Chondrocyte (in vitro differentiated cells): ENCODE measurements at regions not wholly inside any gene's neighbourhood (a gene's known extent, or its start where the extent isn't known, plus 50 kb on each side); places are given as distances from the start of the nearest gene placed in this dataset.

ENCODE experiments used
- DNase-seq: peaks from one replicate; pipeline ENCODE4 v3.0.0; 2021; ENCODE audit warnings: mixed read lengths, low spot score
- H3K27ac Mint-ChIP-seq: one replicate; pipeline ENCODE4 v1.8.0; 2021; ENCODE audit warnings: mild to moderate bottlenecking, moderate library complexity, mixed read lengths; ENCODE audit not compliant: unreplicated experiment
- H3K27me3 Mint-ChIP-seq: 2 replicates; pipeline ENCODE4 v1.8.0; 2021; ENCODE audit warnings: low read depth, mixed read lengths
- H3K36me3 Mint-ChIP-seq: 2 replicates; pipeline ENCODE4 v1.8.0; 2021; ENCODE audit warnings: low read depth, mixed read lengths
- H3K4me1 Mint-ChIP-seq: 2 replicates; pipeline ENCODE4 v1.8.0; 2021; ENCODE audit warnings: low read depth, mild to moderate bottlenecking, mixed read lengths
- H3K4me3 Mint-ChIP-seq: one replicate; pipeline ENCODE4 v1.8.0; 2021; ENCODE audit warnings: mild to moderate bottlenecking, moderate library complexity, mixed read lengths; ENCODE audit not compliant: unreplicated experiment
- H3K9me3 Mint-ChIP-seq: 2 replicates; pipeline ENCODE4 v1.8.0; 2021; ENCODE audit warnings: low read depth, mixed read lengths
- TF ChIP-seq, protein P1 (sequence below): fragments of 200-600 bp; sonication (generic); IDR thresholded peaks from 2 replicates; pipeline ENCODE4 v1.5.0; 2021; ENCODE audit warnings: antibody characterized with exemption, mild to moderate bottlenecking, moderate library complexity

DNA sequence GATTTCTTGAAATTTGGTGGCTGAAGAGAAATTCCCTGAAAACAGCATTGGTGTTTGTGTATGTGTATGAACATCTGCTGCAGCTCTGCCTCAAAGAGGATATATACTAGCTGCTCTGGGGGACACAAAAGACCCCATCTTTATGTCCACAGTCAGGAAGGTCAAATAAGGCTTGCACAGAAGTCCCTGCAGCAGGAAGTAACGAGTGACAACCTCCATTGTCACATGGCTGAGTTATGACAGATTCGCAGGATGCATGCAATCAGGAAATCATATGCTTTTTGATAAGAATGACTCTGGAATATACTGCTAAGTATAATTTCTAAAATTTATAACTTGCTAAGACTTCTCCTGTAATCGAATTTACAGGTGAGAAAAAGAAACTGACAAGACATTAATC, 225.9 kb upstream of the CST7 start:
- Mint-ChIP-seq H3K4me1 (peaks cover 14% of the 10 kb centered on the region), H3K4me3 (no peak overlapping the region), H3K36me3 (no peaks in the 10 kb centered on the region), H3K27ac (no peak overlapping the region), H3K27me3 (peaks cover 26% of the 10 kb centered on the region), H3K9me3 (no peaks in the 10 kb centered on the region)
- no peak for DNase-seq
- TF ChIP-seq, protein P1, sequence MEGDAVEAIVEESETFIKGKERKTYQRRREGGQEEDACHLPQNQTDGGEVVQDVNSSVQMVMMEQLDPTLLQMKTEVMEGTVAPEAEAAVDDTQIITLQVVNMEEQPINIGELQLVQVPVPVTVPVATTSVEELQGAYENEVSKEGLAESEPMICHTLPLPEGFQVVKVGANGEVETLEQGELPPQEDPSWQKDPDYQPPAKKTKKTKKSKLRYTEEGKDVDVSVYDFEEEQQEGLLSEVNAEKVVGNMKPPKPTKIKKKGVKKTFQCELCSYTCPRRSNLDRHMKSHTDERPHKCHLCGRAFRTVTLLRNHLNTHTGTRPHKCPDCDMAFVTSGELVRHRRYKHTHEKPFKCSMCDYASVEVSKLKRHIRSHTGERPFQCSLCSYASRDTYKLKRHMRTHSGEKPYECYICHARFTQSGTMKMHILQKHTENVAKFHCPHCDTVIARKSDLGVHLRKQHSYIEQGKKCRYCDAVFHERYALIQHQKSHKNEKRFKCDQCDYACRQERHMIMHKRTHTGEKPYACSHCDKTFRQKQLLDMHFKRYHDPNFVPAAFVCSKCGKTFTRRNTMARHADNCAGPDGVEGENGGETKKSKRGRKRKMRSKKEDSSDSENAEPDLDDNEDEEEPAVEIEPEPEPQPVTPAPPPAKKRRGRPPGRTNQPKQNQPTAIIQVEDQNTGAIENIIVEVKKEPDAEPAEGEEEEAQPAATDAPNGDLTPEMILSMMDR, result no peak

DNA sequence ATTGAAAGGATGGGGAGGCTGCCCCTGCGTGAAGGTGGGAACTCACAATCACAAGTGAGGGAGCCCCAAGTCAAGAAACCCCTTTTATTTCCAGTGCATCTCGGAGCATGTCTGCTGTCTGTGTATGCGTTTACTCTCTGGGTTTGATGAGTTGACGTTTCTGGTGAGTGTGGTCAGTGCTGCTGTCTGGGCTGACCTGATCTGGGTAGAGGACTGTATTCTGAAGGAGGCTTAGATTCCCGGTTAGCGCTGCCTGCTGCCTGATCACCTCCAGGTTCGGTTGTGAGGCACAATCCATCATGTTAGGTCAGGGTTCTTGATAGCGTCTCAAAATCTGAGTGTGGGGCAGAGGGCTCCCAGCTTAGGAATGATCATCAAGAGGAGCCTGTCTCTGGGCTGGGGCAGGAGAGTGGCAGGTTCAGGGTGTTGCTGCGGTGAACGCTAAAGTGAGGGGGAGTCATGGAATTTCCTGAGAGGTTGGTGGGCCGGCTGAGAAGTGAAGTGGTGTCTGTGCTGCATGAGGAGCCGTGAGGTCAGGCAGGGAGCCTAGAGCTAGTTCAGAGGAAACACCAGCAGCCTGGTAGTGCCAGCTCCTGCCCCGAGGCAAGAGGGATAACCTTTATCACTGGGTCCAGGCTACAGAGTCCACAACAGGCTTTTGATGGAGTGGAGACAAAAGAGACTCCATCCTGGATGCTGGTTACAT, 225.3 kb upstream of the CST7 start:
- H3K27me3 Mint-ChIP-seq, result peaks cover 21% of the 10 kb centered on the region
- TF ChIP-seq, protein P1, result no peak
- H3K9me3 Mint-ChIP-seq, result no peaks in the 10 kb centered on the region
- no peaks in the 10 kb centered on the region for H3K36me3 Mint-ChIP-seq
- peaks cover 14% of the 10 kb centered on the region for H3K4me1 Mint-ChIP-seq
- DNase-seq, result no peak
- no peak overlapping the region for H3K4me3 Mint-ChIP-seq
- no peak overlapping the region for H3K27ac Mint-ChIP-seq

DNA sequence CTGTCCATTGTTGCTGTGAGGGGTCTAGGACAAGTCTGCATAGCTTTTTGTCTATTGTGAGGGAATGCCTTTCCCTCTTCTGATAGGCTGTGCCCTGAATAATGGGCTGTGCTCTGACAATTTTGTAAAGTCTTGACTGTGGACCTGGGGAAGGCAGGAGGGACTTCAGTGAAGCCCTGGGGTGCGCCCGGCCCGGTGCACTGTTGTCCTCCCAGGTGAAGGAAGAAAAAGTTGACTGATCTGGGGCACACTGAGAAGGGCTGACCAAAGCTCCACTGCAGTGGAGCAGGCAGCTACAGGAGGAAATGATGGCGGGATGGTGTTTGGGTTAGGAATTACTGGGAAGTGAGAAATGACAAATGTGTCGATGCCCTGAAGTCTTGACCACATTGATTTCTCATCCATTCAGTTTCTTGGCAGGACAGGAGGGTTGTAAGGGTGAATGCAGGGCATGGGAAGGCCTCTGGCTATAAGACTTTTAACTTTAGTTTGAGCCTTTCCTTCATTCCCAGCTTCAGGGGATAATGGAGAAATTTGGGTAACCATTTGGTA, 224.0 kb upstream of the CST7 start:
- Mint-ChIP-seq H3K27me3 (peaks cover 18% of the 10 kb centered on the region), H3K4me1 (peaks cover 14% of the 10 kb centered on the region), H3K27ac (no peak overlapping the region), H3K4me3 (no peak overlapping the region), H3K9me3 (no peaks in the 10 kb centered on the region), H3K36me3 (no peaks in the 10 kb centered on the region)
- TF ChIP-seq, protein P1, result no peak
- no peak for DNase-seq

DNA sequence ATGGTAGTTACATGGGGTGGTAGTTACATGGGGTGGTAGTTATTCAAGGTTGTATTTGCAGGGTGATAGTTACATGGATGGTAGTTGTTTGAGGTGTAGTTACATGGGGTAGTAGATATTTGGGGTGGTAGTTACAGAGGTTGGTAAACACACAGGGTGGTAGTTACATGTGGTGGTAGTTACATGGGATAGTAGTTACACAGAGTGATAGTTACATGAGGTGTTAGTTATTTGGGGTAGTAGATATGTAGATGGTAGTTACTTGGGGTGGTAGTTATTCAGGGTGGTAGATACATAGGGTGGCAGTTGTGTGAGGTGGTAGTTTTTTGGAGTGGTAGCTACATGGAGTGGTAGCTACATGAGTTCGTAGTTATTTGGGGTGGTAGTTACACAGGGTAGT, 221.3 kb upstream of the CST7 start:
- Mint-ChIP-seq H3K27ac (no peak overlapping the region), H3K36me3 (no peaks in the 10 kb centered on the region), H3K9me3 (no peaks in the 10 kb centered on the region), H3K4me1 (peaks cover 12% of the 10 kb centered on the region), H3K27me3 (peaks cover 19% of the 10 kb centered on the region), H3K4me3 (no peak overlapping the region)
- DNase-seq, result no peak
- TF ChIP-seq, protein P1, result no peak

DNA sequence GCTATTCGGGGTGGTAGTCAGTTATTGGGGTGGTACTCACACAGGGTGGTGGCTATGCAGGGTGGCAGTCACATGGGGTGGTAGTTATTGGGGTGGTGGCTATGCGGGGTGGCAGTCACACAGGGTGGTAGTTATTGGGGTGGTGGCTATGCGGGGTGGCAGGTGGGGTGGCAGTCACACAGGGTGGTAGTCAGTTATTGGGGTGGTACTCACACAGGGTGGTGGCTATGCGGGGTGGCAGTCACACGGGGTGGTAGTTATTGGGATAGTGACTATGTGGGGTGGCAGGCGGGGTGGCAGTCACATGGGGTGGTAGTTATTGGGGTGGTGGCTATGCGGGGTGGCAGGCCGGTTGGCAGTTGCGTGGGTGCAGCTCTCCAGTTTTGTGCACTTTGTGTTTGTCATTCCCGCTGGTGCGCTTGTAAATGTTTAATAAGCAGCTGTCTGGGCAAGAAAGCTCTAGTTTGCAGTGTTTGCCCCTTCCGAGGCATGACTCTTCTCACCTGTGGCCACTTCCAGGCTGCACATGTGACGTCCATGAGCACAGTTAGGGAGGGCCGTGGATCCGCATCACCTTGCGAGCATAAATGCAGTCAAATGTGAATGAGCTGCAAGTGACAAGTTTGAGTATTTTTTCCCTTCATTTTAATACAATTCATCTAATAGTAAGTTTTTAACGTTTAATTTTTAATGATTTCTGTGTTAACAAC, 219.0 kb upstream of the CST7 start:
- TF ChIP-seq, protein P1, result no peak
- no peak overlapping the region for H3K27ac Mint-ChIP-seq
- H3K27me3 Mint-ChIP-seq, result peaks cover 10% of the 10 kb centered on the region
- H3K4me1 Mint-ChIP-seq, result peaks cover 2% of the 10 kb centered on the region
- no peak for DNase-seq
- H3K36me3 Mint-ChIP-seq, result no peaks in the 10 kb centered on the region
- H3K4me3 Mint-ChIP-seq, result no peak overlapping the region
- H3K9me3 Mint-ChIP-seq, result no peaks in the 10 kb centered on the region
